ENCODE measurements at regions not wholly inside any gene's neighbourhood (a gene's known extent, or its start where the extent isn't known, plus 50 kb on each side); places are given as distances from the start of the nearest gene placed in this dataset.

DNA sequence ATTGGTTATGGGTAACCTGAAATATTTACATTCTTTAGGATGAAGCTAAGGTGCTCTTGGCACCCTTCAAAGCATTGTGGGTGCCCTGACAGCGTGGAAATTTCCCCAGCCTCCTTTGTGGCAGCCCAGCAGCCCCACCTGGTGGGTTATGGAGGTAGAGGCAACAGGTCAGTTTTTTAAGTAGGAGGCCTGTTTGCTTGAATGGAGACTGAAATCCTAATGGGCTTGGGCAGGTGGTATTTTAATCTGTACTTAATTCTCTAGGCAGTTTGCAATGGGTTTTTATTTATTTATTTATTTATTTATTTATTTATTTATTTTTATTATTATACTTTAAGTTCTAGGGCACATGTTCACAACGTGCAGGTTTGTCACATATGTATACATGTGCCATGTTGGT lies 139.4 kb downstream of the EPC1 start (continued):
- TF ChIP-seq HMGXB3 (CRISPR knock-in tag; IDR thresholded peaks at IDR 0.05; ENCODE audit: borderline replicate concordance) (no peak), SRY (CRISPR knock-in tag; IDR thresholded peaks at IDR 0.05) (no peak), REPIN1 (CRISPR knock-in tag; IDR thresholded peaks at IDR 0.05; ENCODE audit: borderline replicate concordance, low read depth) (peak; percentile 40; the same call in 1 of the 2 replicates), ARID5B (CRISPR knock-in tag; IDR thresholded peaks at IDR 0.05) (peak; percentile 41; the same call in 1 of the 2 replicates), ZKSCAN1 (IDR thresholded peaks at IDR 0.05; ENCODE audit: low read length) (no peak), PHB2 (IDR thresholded peaks at IDR 0.05; ENCODE audit: partially characterized antibody) (no peak), EEA1 (CRISPR knock-in tag; IDR thresholded peaks at IDR 0.05; ENCODE audit: borderline replicate concordance) (no peak)
